Mesendoderm (in vitro differentiated cells): ENCODE measurements at regions not wholly inside any gene's neighbourhood (a gene's known extent, or its start where the extent isn't known, plus 50 kb on each side); places are given as distances from the start of the nearest gene placed in this dataset.

Experiments
- DNase-seq: peaks from one replicate; pipeline ENCODE4 v3.0.0; 2013
- H2AK5ac ChIP-seq: 2 replicates; pipeline ENCODE4 v1.6.1; 2013; ENCODE audit warnings: low read length, inconsistent platforms
- H2BK120ac ChIP-seq: 2 replicates; pipeline ENCODE4 v1.6.1; 2013; ENCODE audit warnings: low read depth, mild to moderate bottlenecking, low read length, moderate library complexity, mixed read lengths
- H2BK15ac ChIP-seq: replicated peaks from 2 replicates; pipeline ENCODE4 v1.6.1; 2013; ENCODE audit warnings: low read depth, mild to moderate bottlenecking, moderate library complexity
- H2BK5ac ChIP-seq: 2 replicates; pipeline ENCODE4 v1.6.1; 2013; ENCODE audit warnings: low read length, inconsistent platforms
- H3K18ac ChIP-seq: 2 replicates; pipeline ENCODE4 v1.6.1; 2013; ENCODE audit warnings: mild to moderate bottlenecking, low read length, mixed read lengths
- H3K23ac ChIP-seq: one replicate; pipeline ENCODE4 v1.6.1; 2013; ENCODE audit warnings: low read length
- H3K27ac ChIP-seq: 2 replicates; pipeline ENCODE4 v1.5.1; 2013; ENCODE audit warnings: low read depth, mild to moderate bottlenecking, inconsistent platforms, low read length, moderate library complexity
- H3K27me3 ChIP-seq: 2 replicates; pipeline ENCODE4 v1.6.1; 2013; ENCODE audit warnings: low read length, control low read depth, mild to moderate bottlenecking, inconsistent platforms; ENCODE audit not compliant: insufficient read depth, poor library complexity
- H3K36me3 ChIP-seq: 2 replicates; pipeline ENCODE4 v1.6.1; 2013; ENCODE audit warnings: low read length, inconsistent platforms; ENCODE audit not compliant: control insufficient read depth, insufficient read depth
- H3K4ac ChIP-seq: one replicate; pipeline ENCODE4 v1.6.1; 2013; ENCODE audit warnings: low read depth, mild to moderate bottlenecking, low read length, moderate library complexity
- H3K4me1 ChIP-seq: 2 replicates; pipeline ENCODE4 v1.6.1; 2013; ENCODE audit warnings: low read depth, low read length, inconsistent platforms; ENCODE audit not compliant: control insufficient read depth
- H3K4me2 ChIP-seq: 2 replicates; pipeline ENCODE4 v1.6.1; 2013; ENCODE audit warnings: low read length
- H3K4me3 ChIP-seq: 2 replicates; pipeline ENCODE4 v1.5.1; 2013; ENCODE audit warnings: mild to moderate bottlenecking, low read length
- H3K56ac ChIP-seq: one replicate; pipeline ENCODE4 v1.6.1; 2013; ENCODE audit warnings: low read length
- H3K79me1 ChIP-seq: 2 replicates; pipeline ENCODE4 v1.6.1; 2013; ENCODE audit warnings: low read length, inconsistent platforms
- H3K79me2 ChIP-seq: 2 replicates; pipeline ENCODE4 v1.6.1; 2013; ENCODE audit warnings: mild to moderate bottlenecking, low read length; ENCODE audit not compliant: control insufficient read depth, insufficient read depth
- H3K9ac ChIP-seq: 2 replicates; pipeline ENCODE4 v1.6.1; 2013; ENCODE audit warnings: low read length, inconsistent platforms
- H4K5ac ChIP-seq: one replicate; pipeline ENCODE4 v1.6.1; 2013; ENCODE audit warnings: low read length
- H4K8ac ChIP-seq: one replicate; pipeline ENCODE4 v1.6.1; 2013; ENCODE audit warnings: low read depth, mild to moderate bottlenecking, control low read depth, low read length, moderate library complexity
- WGBS: extraction: QIAGEN DNeasy Blood & Tissue Kit; methylation state at CpG from one replicate; pipeline ENCODE4 v1.1.7; 2013; ENCODE audit warnings: low lambda C conversion rate, missing lambda C conversion rate; ENCODE audit not compliant: insufficient coverage; ENCODE audit errors: extremely low coverage; 5-methylcytosine and 5-hydroxymethylcytosine counted together

DNA sequence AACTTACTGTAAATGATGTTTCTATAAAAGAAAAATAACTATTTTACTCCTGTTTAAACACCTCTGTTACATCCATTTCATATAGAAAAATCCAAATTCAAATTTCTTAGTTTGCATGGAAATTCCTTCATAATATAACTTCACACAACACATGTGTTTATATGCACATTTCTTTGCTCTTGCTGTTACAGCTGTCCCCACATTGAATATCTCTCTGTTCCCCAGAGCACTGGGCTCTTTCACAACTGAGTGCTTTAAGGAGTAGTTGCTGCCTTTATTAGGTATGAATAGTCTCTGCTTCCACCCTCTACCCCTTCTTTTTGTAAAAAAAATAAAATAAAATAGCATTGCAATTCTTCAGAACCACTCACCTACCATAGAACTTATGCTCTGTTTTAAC lies 287.0 kb downstream of the OLFM3 start:
- no peak overlapping the region for H3K27ac ChIP-seq
- no peaks in the 10 kb centered on the region for H3K79me1 ChIP-seq
- no peak overlapping the region for H3K18ac ChIP-seq
- no peaks in the 10 kb centered on the region for H3K4me1 ChIP-seq
- no peak overlapping the region for H3K4me2 ChIP-seq
- no peak overlapping the region for H2AK5ac ChIP-seq
- H3K79me2 ChIP-seq = no peaks in the 10 kb centered on the region
- no peak overlapping the region for H2BK15ac ChIP-seq
- no peak overlapping the region for H3K9ac ChIP-seq
- no peak overlapping the region for H2BK5ac ChIP-seq
- no peaks in the 10 kb centered on the region for H3K27me3 ChIP-seq
- no peak overlapping the region for H4K5ac ChIP-seq
- no peak for DNase-seq
- no peak overlapping the region for H3K4ac ChIP-seq
- no peaks in the 10 kb centered on the region for H3K36me3 ChIP-seq
- H4K8ac ChIP-seq = no peak overlapping the region
- H3K23ac ChIP-seq = no peak overlapping the region
- no peak overlapping the region for H2BK120ac ChIP-seq
- H3K56ac ChIP-seq = no peak overlapping the region
- no peak overlapping the region for H3K4me3 ChIP-seq

DNA sequence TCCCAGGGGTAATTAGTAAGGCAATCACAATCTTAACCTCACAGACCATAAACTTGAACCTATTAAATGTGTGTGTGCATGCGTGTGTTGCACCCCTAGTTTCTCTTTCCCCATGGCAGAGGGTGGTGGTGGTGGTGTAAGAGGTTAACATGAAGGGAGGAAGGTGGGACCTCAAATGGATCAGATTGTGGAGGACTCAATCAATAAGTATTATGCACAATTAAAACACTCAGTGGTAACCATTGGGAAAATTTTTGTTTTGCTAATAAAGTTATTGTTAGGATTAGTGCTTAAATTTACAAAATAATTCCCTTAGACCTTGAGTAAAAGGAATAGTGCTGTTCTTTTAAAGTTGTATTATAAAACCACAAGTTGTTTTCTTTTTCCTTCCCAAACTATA lies 283.0 kb downstream of the OLFM3 start:
- Histone ChIP-seq H3K56ac (no peak overlapping the region), H3K79me1 (no peaks in the 10 kb centered on the region), H4K5ac (no peak overlapping the region), H4K8ac (no peak overlapping the region), H2AK5ac (no peak overlapping the region), H3K18ac (no peak overlapping the region), H3K4me1 (no peaks in the 10 kb centered on the region), H3K27ac (no peak overlapping the region), H2BK15ac (no peak overlapping the region), H3K27me3 (no peaks in the 10 kb centered on the region), H2BK5ac (no peak overlapping the region), H3K9ac (no peak overlapping the region), H3K23ac (no peak overlapping the region), H3K4ac (no peak overlapping the region), H3K79me2 (no peaks in the 10 kb centered on the region), H3K4me2 (no peak overlapping the region), H3K36me3 (no peaks in the 10 kb centered on the region), H3K4me3 (no peak overlapping the region), H2BK120ac (no peak overlapping the region)
- no CpG with 5 or more reads among the region's 1 CpG for WGBS
- no peak for DNase-seq

DNA sequence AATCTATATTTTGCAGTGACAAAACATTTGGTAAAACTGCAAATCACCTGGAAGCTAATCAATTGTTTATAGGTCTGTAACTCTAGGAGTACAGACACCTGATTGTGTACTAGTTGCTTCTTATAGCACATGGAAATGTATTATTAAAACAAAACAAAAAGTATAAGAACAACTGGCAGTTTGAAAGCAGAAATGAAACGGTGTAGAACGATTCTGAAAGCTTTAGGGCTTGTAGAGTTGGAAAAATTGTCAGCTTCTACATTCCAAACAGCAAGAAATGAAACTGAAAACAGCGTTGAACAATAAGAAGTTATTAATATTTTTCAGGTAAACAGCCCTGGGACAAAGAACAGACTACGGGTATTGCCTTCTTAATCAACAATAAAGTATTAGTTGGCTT lies 273.3 kb downstream of the OLFM3 start:
- Histone ChIP-seq H2BK5ac (no peak overlapping the region), H2AK5ac (no peak overlapping the region), H3K18ac (no peak overlapping the region), H3K36me3 (no peaks in the 10 kb centered on the region), H4K5ac (no peak overlapping the region), H3K4me1 (no peaks in the 10 kb centered on the region), H2BK120ac (no peak overlapping the region), H4K8ac (no peak overlapping the region), H3K4me2 (no peak overlapping the region), H3K79me2 (no peaks in the 10 kb centered on the region), H3K4ac (no peak overlapping the region), H3K27me3 (no peaks in the 10 kb centered on the region), H3K4me3 (no peak overlapping the region), H3K9ac (no peak overlapping the region), H3K56ac (no peak overlapping the region), H3K27ac (no peak overlapping the region), H3K23ac (no peak overlapping the region), H3K79me1 (no peaks in the 10 kb centered on the region), H2BK15ac (no peak overlapping the region)
- no CpG with 5 or more reads among the region's 4 CpGs for WGBS
- DNase-seq = no peak

DNA sequence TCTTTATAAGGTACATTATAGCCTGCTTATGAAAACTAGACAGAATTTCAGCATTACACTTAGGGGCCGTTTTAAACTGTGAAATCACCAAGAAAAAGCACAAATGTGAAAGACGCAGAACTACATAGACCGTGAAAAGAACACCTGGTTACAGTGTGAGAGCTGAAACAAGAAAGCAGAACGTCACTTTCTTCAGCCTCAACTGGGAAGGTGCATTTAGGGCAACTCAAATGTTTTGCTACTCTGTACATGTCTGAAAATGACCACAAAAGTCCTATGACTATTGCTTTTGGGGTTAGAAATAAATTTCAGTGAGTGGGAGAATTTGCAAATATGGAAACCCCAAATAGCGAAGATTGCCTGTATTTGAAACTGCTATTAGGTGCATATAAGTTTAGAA lies 268.7 kb downstream of the OLFM3 start:
- no peak overlapping the region for H3K9ac ChIP-seq
- DNase-seq = no peak
- no peak overlapping the region for H2AK5ac ChIP-seq
- no peaks in the 10 kb centered on the region for H3K79me2 ChIP-seq
- H4K5ac ChIP-seq = no peak overlapping the region
- H2BK5ac ChIP-seq = no peak overlapping the region
- H3K4me2 ChIP-seq = no peak overlapping the region
- H3K36me3 ChIP-seq = no peaks in the 10 kb centered on the region
- no peak overlapping the region for H2BK120ac ChIP-seq
- no peaks in the 10 kb centered on the region for H3K4me1 ChIP-seq
- no peak overlapping the region for H4K8ac ChIP-seq
- H3K27ac ChIP-seq = no peak overlapping the region
- H3K56ac ChIP-seq = no peak overlapping the region
- H3K4me3 ChIP-seq = no peak overlapping the region
- no peak overlapping the region for H3K4ac ChIP-seq
- no peak overlapping the region for H2BK15ac ChIP-seq
- H3K27me3 ChIP-seq = no peaks in the 10 kb centered on the region
- WGBS = no CpG with 5 or more reads among the region's 5 CpGs
- H3K79me1 ChIP-seq = no peaks in the 10 kb centered on the region
- H3K18ac ChIP-seq = no peak overlapping the region
- no peak overlapping the region for H3K23ac ChIP-seq

DNA sequence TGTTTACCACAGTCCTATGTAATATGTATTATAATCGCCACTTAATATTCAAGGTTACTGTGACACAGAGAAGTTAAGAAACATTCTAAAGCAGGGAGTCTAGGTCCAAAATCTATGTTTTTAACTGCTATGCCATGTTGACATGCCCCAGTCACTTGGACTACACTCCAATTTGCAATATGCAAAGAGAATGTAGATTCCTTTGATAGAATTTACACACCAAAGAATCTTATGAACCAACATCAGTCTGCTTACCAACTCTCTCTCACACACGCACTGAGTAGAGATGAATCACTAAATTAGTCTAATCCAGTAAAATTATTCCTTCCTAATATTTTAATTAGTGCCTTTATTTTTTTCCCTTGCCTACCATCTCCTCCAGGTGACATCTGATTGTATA lies 266.2 kb downstream of the OLFM3 start:
- H3K79me2 ChIP-seq = no peaks in the 10 kb centered on the region
- H3K18ac ChIP-seq = no peak overlapping the region
- H3K4me1 ChIP-seq = no peaks in the 10 kb centered on the region
- no peak overlapping the region for H4K8ac ChIP-seq
- no peak overlapping the region for H3K9ac ChIP-seq
- no peak for DNase-seq
- no peak overlapping the region for H2AK5ac ChIP-seq
- no peak overlapping the region for H3K4me2 ChIP-seq
- H3K36me3 ChIP-seq = no peaks in the 10 kb centered on the region
- H3K4ac ChIP-seq = no peak overlapping the region
- no peak overlapping the region for H3K23ac ChIP-seq
- no peaks in the 10 kb centered on the region for H3K27me3 ChIP-seq
- no peaks in the 10 kb centered on the region for H3K79me1 ChIP-seq
- no peak overlapping the region for H3K4me3 ChIP-seq
- no peak overlapping the region for H2BK120ac ChIP-seq
- WGBS = no CpG with 5 or more reads among the region's 2 CpGs
- no peak overlapping the region for H3K27ac ChIP-seq
- no peak overlapping the region for H4K5ac ChIP-seq
- H3K56ac ChIP-seq = no peak overlapping the region
- no peak overlapping the region for H2BK5ac ChIP-seq
- no peak overlapping the region for H2BK15ac ChIP-seq

DNA sequence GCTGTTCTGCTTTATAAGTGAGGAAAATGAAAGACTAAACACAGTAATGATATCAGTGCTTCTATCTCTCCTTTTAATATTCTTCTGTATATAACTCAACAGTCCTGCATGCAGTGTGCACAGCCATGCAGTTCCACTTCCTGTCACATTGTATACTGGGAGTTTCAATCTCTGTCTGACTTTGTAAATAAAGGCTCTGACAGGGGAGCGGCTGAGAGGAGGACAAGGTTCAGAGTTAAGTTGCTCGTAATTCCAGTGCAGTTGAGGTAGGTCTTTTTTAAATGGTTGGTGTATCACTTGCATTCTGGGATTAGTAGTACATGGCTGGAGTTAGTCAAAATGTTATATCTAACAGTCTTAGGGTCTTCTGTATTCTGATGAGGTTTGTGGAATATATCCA lies 264.5 kb downstream of the OLFM3 start:
- Histone ChIP-seq H3K23ac (no peak overlapping the region), H2BK5ac (no peak overlapping the region), H3K18ac (no peak overlapping the region), H3K4ac (no peak overlapping the region), H2BK120ac (no peak overlapping the region), H4K5ac (no peak overlapping the region), H3K27me3 (no peaks in the 10 kb centered on the region), H2AK5ac (no peak overlapping the region), H3K4me2 (no peak overlapping the region), H2BK15ac (no peak overlapping the region), H3K79me1 (no peaks in the 10 kb centered on the region), H3K4me1 (no peaks in the 10 kb centered on the region), H3K4me3 (no peak overlapping the region), H3K79me2 (no peaks in the 10 kb centered on the region), H4K8ac (no peak overlapping the region), H3K9ac (no peak overlapping the region), H3K36me3 (no peaks in the 10 kb centered on the region), H3K56ac (no peak overlapping the region), H3K27ac (no peak overlapping the region)
- no peak for DNase-seq
- no CpG with 5 or more reads among the region's 2 CpGs for WGBS
